ENCODE measurements at regions not wholly inside any gene's neighbourhood (a gene's known extent, or its start where the extent isn't known, plus 50 kb on each side); places are given as distances from the start of the nearest gene placed in this dataset.

Small RNAs in the stretch of these regions (small RNA-seq; reads per million reads assigned to genes)
- 0 to 4.5 (median 0) reads per million in 7 experiments for gene AL078595.1
- gene RF00425: 0 to 0.11 (median 0) reads per million in 7 experiments

Data from SK-N-SH (cell line).